ACC112 (cell line): ENCODE measurements at regions not wholly inside any gene's neighbourhood (a gene's known extent, or its start where the extent isn't known, plus 50 kb on each side); places are given as distances from the start of the nearest gene placed in this dataset.
"Not testable (repeated sequence)": the region's sequence is repeated elsewhere in the genome, so short reads cannot be mapped to it uniquely, and the experiment has no call there.

ENCODE experiments used
- H2AFZ ChIP-seq: fragments of 200-600 bp; sonication (generic); one replicate; pipeline ENCODE4 v1.6.0; 2017; ENCODE audit warnings: antibody characterized with exemption, low read length; ENCODE audit not compliant: unreplicated experiment
- H3K27ac ChIP-seq: fragments of 200-600 bp; sonication (generic); 2 replicates; pipeline ENCODE4 v1.5.1; 2014; ENCODE audit warnings: low read depth, mild to moderate bottlenecking, antibody characterized with exemption, low read length, moderate library complexity
- H3K27me3 ChIP-seq: fragments of 200-600 bp; sonication (generic); 2 replicates; pipeline ENCODE4 v1.6.1; 2014; ENCODE audit warnings: mild to moderate bottlenecking, antibody characterized with exemption, low read length, moderate library complexity, mixed read lengths; ENCODE audit not compliant: insufficient read depth
- H3K36me3 ChIP-seq: fragments of 200-600 bp; sonication (generic); 2 replicates; pipeline ENCODE4 v1.6.1; 2016; ENCODE audit warnings: mild to moderate bottlenecking, antibody characterized with exemption, low read length, moderate library complexity, mixed read lengths; ENCODE audit not compliant: insufficient read depth
- H3K4me1 ChIP-seq: fragments of 200-600 bp; sonication (generic); one replicate; pipeline ENCODE4 v1.6.1; 2016; ENCODE audit warnings: low read length, mixed read lengths; ENCODE audit not compliant: insufficient read depth, unreplicated experiment, control insufficient read depth
- H3K4me3 ChIP-seq: fragments of 200-600 bp; sonication (generic); 2 replicates; pipeline ENCODE4 v1.5.1; 2014; ENCODE audit warnings: mild to moderate bottlenecking, low read depth, low read length
- H3K79me2 ChIP-seq: fragments of 200-600 bp; sonication (generic); one replicate; pipeline ENCODE4 v1.6.0; 2016; ENCODE audit warnings: low read length; ENCODE audit not compliant: control insufficient read depth, unreplicated experiment, insufficient read depth

DNA sequence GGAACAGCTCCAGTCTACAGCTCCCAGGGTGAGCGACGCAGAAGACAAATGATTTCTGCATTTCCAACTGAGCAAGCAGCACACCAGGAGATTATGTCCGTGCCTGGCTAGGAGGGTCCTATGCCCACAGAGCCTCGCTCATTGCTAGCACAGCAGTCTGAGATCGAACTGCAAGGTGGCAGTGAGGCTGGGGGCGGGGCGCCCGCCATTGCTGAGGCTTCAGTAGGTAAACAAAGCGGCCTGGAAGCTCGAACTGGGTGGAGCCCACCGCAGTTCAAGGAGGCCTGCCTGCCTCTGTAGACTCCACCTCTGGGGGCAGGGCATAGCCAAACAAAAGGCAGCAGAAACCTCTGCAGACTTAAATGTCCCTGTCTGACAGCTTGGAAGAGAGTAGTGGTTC, 198.0 kb upstream of the DIAPH2 start:
- H2AFZ ChIP-seq, H3K27ac ChIP-seq, H3K4me3 ChIP-seq, H3K27me3 ChIP-seq, H3K79me2 ChIP-seq, H3K36me3 ChIP-seq, H3K4me1 ChIP-seq: not testable (repeated sequence)

- H2AFZ ChIP-seq, result no peak overlapping the region
- no peak overlapping the region for H3K4me3 ChIP-seq
- no peaks in the 10 kb centered on the region for H3K4me1 ChIP-seq
- H3K79me2 ChIP-seq, result no peaks in the 10 kb centered on the region
- no peaks in the 10 kb centered on the region for H3K27me3 ChIP-seq
- no peak overlapping the region for H3K27ac ChIP-seq
- H3K36me3 ChIP-seq, result no peaks in the 10 kb centered on the region
Observed at GRCh38 chrX:96502507-96502906, 182.1 kb upstream of the DIAPH2 start.

DNA sequence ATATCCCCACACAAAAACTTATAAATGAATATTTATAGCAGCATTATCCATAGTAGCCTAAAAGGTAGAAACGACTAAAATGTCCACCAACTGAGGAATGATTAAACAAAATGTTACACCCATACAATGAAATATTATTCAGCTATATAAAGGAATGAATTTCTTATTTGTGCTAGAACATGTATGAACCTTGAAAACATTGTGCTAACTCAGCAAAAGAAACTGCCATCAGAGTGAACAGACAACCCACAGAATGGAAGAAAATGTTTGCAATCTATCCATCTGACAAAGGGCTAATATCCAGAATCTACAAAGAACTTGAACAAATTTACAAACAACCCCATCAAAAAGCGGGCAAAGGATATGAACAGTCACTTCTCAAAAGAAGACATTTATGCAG, 155.3 kb upstream of the DIAPH2 start:
- not testable (repeated sequence) for H3K79me2 ChIP-seq, H2AFZ ChIP-seq, H3K27ac ChIP-seq, H3K4me1 ChIP-seq, H3K4me3 ChIP-seq, H3K27me3 ChIP-seq, H3K36me3 ChIP-seq

DNA sequence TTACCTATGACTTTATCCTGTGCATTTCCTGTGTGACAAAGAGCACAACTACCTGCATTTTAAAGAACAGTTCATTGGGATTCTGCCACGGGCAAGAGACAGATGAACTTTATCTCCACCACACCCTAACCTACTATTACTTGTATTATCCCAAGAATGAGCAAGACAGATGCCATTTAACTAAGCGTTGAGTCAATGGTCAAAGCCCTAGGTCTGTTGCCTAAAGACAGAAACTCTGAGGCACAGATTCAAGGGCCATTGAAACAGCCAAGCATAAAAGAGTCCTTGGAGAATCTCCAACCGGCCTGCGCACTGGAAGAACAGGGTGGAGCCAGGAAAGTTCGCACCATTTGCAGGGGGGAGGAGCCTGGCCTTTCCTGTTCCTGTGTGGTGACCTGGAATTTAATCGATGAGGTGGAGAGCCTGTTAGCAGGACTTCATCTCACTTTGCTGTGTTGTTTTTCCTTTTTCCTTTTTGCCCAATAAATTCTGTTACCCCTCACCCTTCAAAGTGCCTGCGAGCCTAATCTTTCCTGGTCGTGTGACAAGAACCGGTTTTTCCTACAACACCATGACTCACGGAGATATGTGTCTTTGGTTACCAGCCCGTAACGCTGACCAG, 146.4 kb upstream of the DIAPH2 start:
- Histone ChIP-seq H3K27me3 (no peaks in the 10 kb centered on the region), H3K79me2 (no peaks in the 10 kb centered on the region), H2AFZ (no peak overlapping the region), H3K4me1 (no peaks in the 10 kb centered on the region), H3K36me3 (no peaks in the 10 kb centered on the region), H3K4me3 (no peak overlapping the region), H3K27ac (no peak overlapping the region)

GRCh38 chrX:96540111-96540631, 144.5 kb upstream of the DIAPH2 start:
- H3K4me3 ChIP-seq, result no peak overlapping the region
- H3K27me3 ChIP-seq, result no peaks in the 10 kb centered on the region
- H3K4me1 ChIP-seq, result no peaks in the 10 kb centered on the region
- H3K27ac ChIP-seq, result no peak overlapping the region
- no peaks in the 10 kb centered on the region for H3K36me3 ChIP-seq
- H3K79me2 ChIP-seq, result no peaks in the 10 kb centered on the region
- H2AFZ ChIP-seq, result no peak overlapping the region

DNA sequence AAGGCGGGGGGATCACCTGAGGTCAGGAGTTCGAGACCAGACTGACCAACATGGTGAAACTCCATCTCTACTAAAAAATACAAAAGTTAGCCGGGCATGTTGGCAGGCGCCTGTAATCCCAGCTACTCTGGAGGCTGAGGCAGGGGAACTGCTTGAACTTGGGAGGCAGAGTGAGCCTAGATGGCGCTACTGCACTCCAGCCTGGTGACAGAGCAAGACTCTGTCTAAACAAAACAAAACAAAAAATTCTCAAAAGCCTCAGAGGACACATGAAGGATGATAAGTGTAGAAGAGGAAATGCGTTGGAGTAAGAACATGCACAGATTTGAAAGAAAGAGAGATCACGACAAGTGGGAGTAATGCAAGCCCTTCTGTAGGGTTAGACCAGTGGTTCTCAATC, 138.4 kb upstream of the DIAPH2 start:
- H3K4me3 ChIP-seq, H2AFZ ChIP-seq, H3K79me2 ChIP-seq, H3K27me3 ChIP-seq, H3K36me3 ChIP-seq, H3K27ac ChIP-seq, H3K4me1 ChIP-seq: not testable (repeated sequence)

DNA sequence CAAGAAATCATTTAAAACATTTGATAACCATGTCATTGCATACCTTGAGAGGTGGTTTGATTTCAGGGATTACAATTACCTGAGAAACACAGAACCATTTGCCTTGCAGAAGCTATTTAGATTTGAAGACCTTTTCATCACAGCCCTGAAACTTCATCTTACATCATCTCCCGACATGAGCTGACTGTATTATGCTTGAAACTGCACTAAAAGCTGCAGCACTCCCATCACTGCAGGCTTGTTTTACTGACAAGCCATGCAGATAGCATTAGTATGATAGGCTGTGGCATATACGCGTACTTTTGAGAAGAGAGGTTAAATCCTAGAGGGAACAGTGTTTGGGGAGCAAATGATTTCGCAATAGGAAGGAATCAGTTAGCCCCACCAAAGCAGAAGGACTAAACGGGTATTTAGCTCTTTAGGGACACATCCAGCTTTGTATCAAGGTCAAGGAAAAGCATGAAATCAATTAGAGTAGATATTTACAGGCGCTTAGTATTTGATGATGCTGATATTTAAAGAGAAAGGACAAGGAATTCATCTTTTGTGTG, 133.2 kb upstream of the DIAPH2 start:
- Histone ChIP-seq H3K4me1 (no peaks in the 10 kb centered on the region), H3K36me3 (no peaks in the 10 kb centered on the region), H3K27me3 (no peaks in the 10 kb centered on the region), H3K4me3 (no peak overlapping the region), H3K27ac (no peak overlapping the region), H3K79me2 (no peaks in the 10 kb centered on the region), H2AFZ (no peak overlapping the region)

DNA sequence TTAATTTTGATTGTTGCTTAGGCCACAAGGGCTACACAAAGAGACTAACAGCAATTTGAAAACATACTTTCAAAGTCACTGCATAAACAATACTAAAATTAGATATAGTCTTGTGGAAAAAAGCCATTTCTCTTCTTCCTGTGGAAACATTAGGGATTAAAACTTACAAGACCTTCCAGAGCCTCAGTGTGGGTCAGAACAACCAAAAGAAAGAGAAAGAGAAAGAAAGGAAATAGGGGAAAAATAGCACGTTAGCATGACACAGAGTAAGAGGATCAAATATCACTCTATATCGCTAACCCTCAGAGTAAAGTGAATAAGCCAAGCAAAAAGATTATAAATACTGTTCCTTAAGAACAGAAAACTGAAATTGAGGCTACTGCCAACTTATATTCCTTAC, 127.8 kb upstream of the DIAPH2 start:
- no peaks in the 10 kb centered on the region for H3K79me2 ChIP-seq
- H3K27ac ChIP-seq, result peak overlapping the region; percentile 46
- peak overlapping the region; percentile 60 for H3K4me3 ChIP-seq
- no peaks in the 10 kb centered on the region for H3K4me1 ChIP-seq
- no peaks in the 10 kb centered on the region for H3K27me3 ChIP-seq
- H2AFZ ChIP-seq, result peak overlapping the region; percentile 31
- H3K36me3 ChIP-seq, result no peaks in the 10 kb centered on the region

DNA sequence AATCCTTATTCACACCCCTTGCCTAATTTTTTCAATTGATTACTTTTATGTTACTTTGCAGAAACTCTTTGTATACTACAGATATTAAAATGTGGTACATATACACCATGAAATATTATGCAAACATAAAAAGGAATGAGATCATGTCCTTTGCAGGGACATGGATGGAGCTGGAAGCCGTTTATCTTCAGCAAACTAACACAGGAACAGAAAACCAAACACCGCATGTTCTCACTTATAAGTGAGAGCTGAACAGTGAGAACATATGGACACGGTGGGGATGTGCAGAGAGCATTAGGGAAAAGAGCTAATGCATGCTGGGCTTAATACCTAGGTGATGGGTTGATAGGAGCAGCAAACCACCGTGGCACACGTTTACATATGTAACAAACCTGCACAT, 123.5 kb upstream of the DIAPH2 start:
- not testable (repeated sequence) for H3K4me3 ChIP-seq, H3K27ac ChIP-seq, H2AFZ ChIP-seq, H3K79me2 ChIP-seq, H3K27me3 ChIP-seq, H3K36me3 ChIP-seq, H3K4me1 ChIP-seq

DNA sequence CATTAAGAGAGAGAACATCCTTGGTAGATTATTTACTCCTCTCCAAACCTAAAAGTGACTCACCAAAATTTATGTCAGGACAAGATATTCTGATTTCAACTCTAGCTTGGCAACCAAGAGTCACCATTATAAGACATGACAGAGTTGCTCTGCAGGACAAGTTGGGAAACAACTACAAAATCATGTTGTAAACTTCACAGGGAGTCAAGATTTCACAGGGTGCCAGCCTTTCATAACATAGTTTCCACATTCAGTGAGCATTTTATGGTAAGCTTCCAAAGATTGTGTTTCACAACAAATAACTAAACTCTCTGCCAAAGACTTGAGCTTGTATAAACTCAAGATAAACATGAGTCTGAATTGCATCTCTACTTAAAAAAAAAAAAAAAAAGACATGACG, 121.0 kb upstream of the DIAPH2 start:
- no peaks in the 10 kb centered on the region for H3K36me3 ChIP-seq
- H3K4me1 ChIP-seq, result no peaks in the 10 kb centered on the region
- peak overlapping the region; percentile 55 for H3K27ac ChIP-seq
- no peak overlapping the region for H2AFZ ChIP-seq
- H3K4me3 ChIP-seq, result no peak overlapping the region
- H3K79me2 ChIP-seq, result no peaks in the 10 kb centered on the region
- H3K27me3 ChIP-seq, result no peaks in the 10 kb centered on the region

DNA sequence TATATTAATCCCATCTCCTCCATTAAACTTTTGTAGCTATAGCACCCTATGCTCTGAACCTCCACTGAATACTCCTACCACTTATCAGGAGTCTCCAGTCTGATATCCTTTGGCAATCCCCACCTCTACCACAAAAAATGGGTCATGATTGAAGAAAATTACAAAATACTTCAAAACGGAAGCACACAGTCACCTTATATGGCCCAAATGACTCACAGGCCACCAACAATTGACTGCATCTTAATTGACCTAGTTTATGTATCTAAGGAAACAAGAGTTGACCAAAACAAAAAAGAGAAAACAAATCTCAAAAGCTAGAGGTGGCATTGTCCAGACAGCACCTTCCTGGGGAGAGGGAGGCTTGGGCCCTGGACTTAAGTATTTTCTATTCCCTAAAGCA, 120.0 kb upstream of the DIAPH2 start:
- H3K4me3 ChIP-seq, result no peak overlapping the region
- 0 out of 2 replicates have a peak overlapping the region, but pooled peaks have one; percentile 46 for H3K27ac ChIP-seq
- H3K4me1 ChIP-seq, result no peaks in the 10 kb centered on the region
- H3K27me3 ChIP-seq, result no peaks in the 10 kb centered on the region
- no peaks in the 10 kb centered on the region for H3K79me2 ChIP-seq
- H2AFZ ChIP-seq, result no peak overlapping the region
- H3K36me3 ChIP-seq, result no peaks in the 10 kb centered on the region
